ENCODE measurements at regions not wholly inside any gene's neighbourhood (a gene's known extent, or its start where the extent isn't known, plus 50 kb on each side); places are given as distances from the start of the nearest gene placed in this dataset.

GRCh38 chr12:90399357-90399756, 555.6 kb downstream of the CCER1 start:
- no peaks in the 10 kb centered on the region for H3K4me1 ChIP-seq (ENCODE audit: control insufficient read depth in 1 of 2, insufficient read depth in 2 of 2, low read length in 2 of 2)
- no peak for ATAC-seq (ENCODE audit: low FRiP score)
- H3K27me3 ChIP-seq (ENCODE audit: control insufficient read depth in 1 of 2, insufficient read depth in 2 of 2, low read length in 1 of 2), result no peaks in the 10 kb centered on the region
- no peak overlapping the region for H3K27ac ChIP-seq (ENCODE audit: low read depth in 1 of 2, low read length in 2 of 2)
- intact Hi-C loops (cut with DNase I), result no loop called here
- no peak for DNase-seq
- peaks cover 5% of the 10 kb centered on the region for H3K9me3 ChIP-seq (ENCODE audit: control insufficient read depth, low read length)
- H3K4me3 ChIP-seq (ENCODE audit: low read length in 2 of 2), result no peak overlapping the region
- H3K36me3 ChIP-seq (ENCODE audit: control insufficient read depth in 1 of 2, insufficient read depth in 2 of 2, low read length in 1 of 2), result no peaks in the 10 kb centered on the region

- DNase-seq (no peak), ATAC-seq (ENCODE audit: low FRiP score) (no peak)
- H3K4me3 ChIP-seq (ENCODE audit: low read length in 2 of 2), result no peak overlapping the region
- H3K27ac ChIP-seq (ENCODE audit: low read depth in 1 of 2, low read length in 2 of 2), result no peak overlapping the region
- intact Hi-C loops (cut with DNase I), result no loop called here
- no peaks in the 10 kb centered on the region for H3K4me1 ChIP-seq (ENCODE audit: control insufficient read depth in 1 of 2, insufficient read depth in 2 of 2, low read length in 2 of 2)
- no peaks in the 10 kb centered on the region for H3K36me3 ChIP-seq (ENCODE audit: control insufficient read depth in 1 of 2, insufficient read depth in 2 of 2, low read length in 1 of 2)
- H3K9me3 ChIP-seq (ENCODE audit: control insufficient read depth, low read length), result peaks cover 5% of the 10 kb centered on the region
- no peaks in the 10 kb centered on the region for H3K27me3 ChIP-seq (ENCODE audit: control insufficient read depth in 1 of 2, insufficient read depth in 2 of 2, low read length in 1 of 2)
Measured at GRCh38 chr12:90398285-90398836, 556.6 kb downstream of the CCER1 start.

- DNase-seq, result no peak
- intact Hi-C loops (cut with DNase I), result no loop called here
- no peaks in the 10 kb centered on the region for H3K4me1 ChIP-seq (ENCODE audit: control insufficient read depth in 1 of 2, insufficient read depth in 2 of 2, low read length in 2 of 2)
- no peaks in the 10 kb centered on the region for H3K27me3 ChIP-seq (ENCODE audit: control insufficient read depth in 1 of 2, insufficient read depth in 2 of 2, low read length in 1 of 2)
- peaks cover 5% of the 10 kb centered on the region for H3K9me3 ChIP-seq (ENCODE audit: control insufficient read depth, low read length)
- 95 to 98% methylated on average over 1 of the region's 1 CpG for WGBS, 2 donors
- H3K27ac ChIP-seq (ENCODE audit: low read depth in 1 of 2, low read length in 2 of 2), result no peak overlapping the region
- H3K36me3 ChIP-seq (ENCODE audit: control insufficient read depth in 1 of 2, insufficient read depth in 2 of 2, low read length in 1 of 2), result no peaks in the 10 kb centered on the region
- no peak for ATAC-seq (ENCODE audit: low FRiP score)
- no peak overlapping the region for H3K4me3 ChIP-seq (ENCODE audit: low read length in 2 of 2)
Measured at GRCh38 chr12:90396556-90396955, 558.4 kb downstream of the CCER1 start.

GRCh38 chr12:90393652-90394051, 561.3 kb downstream of the CCER1 start:
- ATAC-seq (ENCODE audit: low FRiP score) (no peak), DNase-seq (no peak)
- WGBS, 2 donors, result 95 to 97% methylated on average over 5 of the region's 5 CpGs
- intact Hi-C loops (cut with DNase I), result no loop called here
- Histone ChIP-seq H3K4me3 (ENCODE audit: low read length in 2 of 2) (no peak overlapping the region), H3K4me1 (ENCODE audit: control insufficient read depth in 1 of 2, insufficient read depth in 2 of 2, low read length in 2 of 2) (no peaks in the 10 kb centered on the region), H3K36me3 (ENCODE audit: control insufficient read depth in 1 of 2, insufficient read depth in 2 of 2, low read length in 1 of 2) (no peaks in the 10 kb centered on the region), H3K27ac (ENCODE audit: low read depth in 1 of 2, low read length in 2 of 2) (no peak overlapping the region), H3K9me3 (ENCODE audit: control insufficient read depth, low read length) (peaks cover 5% of the 10 kb centered on the region), H3K27me3 (ENCODE audit: control insufficient read depth in 1 of 2, insufficient read depth in 2 of 2, low read length in 1 of 2) (no peaks in the 10 kb centered on the region)

- Histone ChIP-seq H3K27ac (ENCODE audit: low read depth in 1 of 2, low read length in 2 of 2) (no peak overlapping the region), H3K4me3 (ENCODE audit: low read length in 2 of 2) (no peak overlapping the region), H3K9me3 (ENCODE audit: control insufficient read depth, low read length) (peaks cover 2% of the 10 kb centered on the region), H3K36me3 (ENCODE audit: control insufficient read depth in 1 of 2, insufficient read depth in 2 of 2, low read length in 1 of 2) (no peaks in the 10 kb centered on the region), H3K4me1 (ENCODE audit: control insufficient read depth in 1 of 2, insufficient read depth in 2 of 2, low read length in 2 of 2) (no peaks in the 10 kb centered on the region), H3K27me3 (ENCODE audit: control insufficient read depth in 1 of 2, insufficient read depth in 2 of 2, low read length in 1 of 2) (no peaks in the 10 kb centered on the region)
- intact Hi-C loops (cut with DNase I), result no loop called here
- ATAC-seq (ENCODE audit: low FRiP score) (no peak), DNase-seq (no peak)
- 60 to 97% methylated on average over 3 of the region's 3 CpGs for WGBS, 2 donors
Measured at GRCh38 chr12:90393089-90393488, 561.9 kb downstream of the CCER1 start.

GRCh38 chr12:90390947-90391346, 564.0 kb downstream of the CCER1 start:
- intact Hi-C loops (cut with DNase I), result no loop called here
- 61 to 70% methylated on average over 2 of the region's 2 CpGs for WGBS, 2 donors

GRCh38 chr12:90368081-90368480, 586.9 kb downstream of the CCER1 start:
- Histone ChIP-seq H3K4me1 (ENCODE audit: control insufficient read depth in 1 of 2, insufficient read depth in 2 of 2, low read length in 2 of 2) (no peaks in the 10 kb centered on the region), H3K4me3 (ENCODE audit: low read length in 2 of 2) (no peak overlapping the region), H3K9me3 (ENCODE audit: control insufficient read depth, low read length) (no peaks in the 10 kb centered on the region), H3K27ac (ENCODE audit: low read depth in 1 of 2, low read length in 2 of 2) (no peak overlapping the region), H3K36me3 (ENCODE audit: control insufficient read depth in 1 of 2, insufficient read depth in 2 of 2, low read length in 1 of 2) (no peaks in the 10 kb centered on the region), H3K27me3 (ENCODE audit: control insufficient read depth in 1 of 2, insufficient read depth in 2 of 2, low read length in 1 of 2) (no peaks in the 10 kb centered on the region)
- no peak for DNase-seq
- intact Hi-C loops (cut with DNase I), result no loop called here
- no peak for ATAC-seq (ENCODE audit: low FRiP score)
- 87 to 100% methylated on average over 1 of the region's 1 CpG for WGBS, 2 donors

More at GRCh38 chr12:90390947-90391346, 564.0 kb downstream of the CCER1 start:
- no peaks in the 10 kb centered on the region for H3K4me1 ChIP-seq (ENCODE audit: control insufficient read depth in 1 of 2, insufficient read depth in 2 of 2, low read length in 2 of 2)
- H3K9me3 ChIP-seq (ENCODE audit: control insufficient read depth, low read length), result no peaks in the 10 kb centered on the region
- DNase-seq (no peak), ATAC-seq (ENCODE audit: low FRiP score) (no peak)
- H3K27ac ChIP-seq (ENCODE audit: low read depth in 1 of 2, low read length in 2 of 2), result no peak overlapping the region
- H3K4me3 ChIP-seq (ENCODE audit: low read length in 2 of 2), result no peak overlapping the region
- H3K36me3 ChIP-seq (ENCODE audit: control insufficient read depth in 1 of 2, insufficient read depth in 2 of 2, low read length in 1 of 2), result no peaks in the 10 kb centered on the region
- H3K27me3 ChIP-seq (ENCODE audit: control insufficient read depth in 1 of 2, insufficient read depth in 2 of 2, low read length in 1 of 2), result no peaks in the 10 kb centered on the region

- 24 to 29% methylated on average over 2 of the region's 2 CpGs for WGBS, 2 donors
Measured at GRCh38 chr12:90366286-90366685, 588.7 kb downstream of the CCER1 start.

GRCh38 chr12:90360300-90360699, 594.7 kb downstream of the CCER1 start:
- DNase-seq (no peak), ATAC-seq (ENCODE audit: low FRiP score) (no peak)
- Histone ChIP-seq H3K27me3 (ENCODE audit: control insufficient read depth in 1 of 2, insufficient read depth in 2 of 2, low read length in 1 of 2) (no peaks in the 10 kb centered on the region), H3K4me3 (ENCODE audit: low read length in 2 of 2) (no peak overlapping the region), H3K4me1 (ENCODE audit: control insufficient read depth in 1 of 2, insufficient read depth in 2 of 2, low read length in 2 of 2) (no peaks in the 10 kb centered on the region), H3K27ac (ENCODE audit: low read depth in 1 of 2, low read length in 2 of 2) (no peak overlapping the region), H3K36me3 (ENCODE audit: control insufficient read depth in 1 of 2, insufficient read depth in 2 of 2, low read length in 1 of 2) (no peaks in the 10 kb centered on the region), H3K9me3 (ENCODE audit: control insufficient read depth, low read length) (peaks cover 2% of the 10 kb centered on the region)
- intact Hi-C loops (cut with DNase I), result no loop called here

More at GRCh38 chr12:90366286-90366685, 588.7 kb downstream of the CCER1 start:
- Histone ChIP-seq H3K27me3 (ENCODE audit: control insufficient read depth in 1 of 2, insufficient read depth in 2 of 2, low read length in 1 of 2) (no peaks in the 10 kb centered on the region), H3K36me3 (ENCODE audit: control insufficient read depth in 1 of 2, insufficient read depth in 2 of 2, low read length in 1 of 2) (no peaks in the 10 kb centered on the region), H3K4me1 (ENCODE audit: control insufficient read depth in 1 of 2, insufficient read depth in 2 of 2, low read length in 2 of 2) (no peaks in the 10 kb centered on the region), H3K9me3 (ENCODE audit: control insufficient read depth, low read length) (no peaks in the 10 kb centered on the region), H3K4me3 (ENCODE audit: low read length in 2 of 2) (no peak overlapping the region), H3K27ac (ENCODE audit: low read depth in 1 of 2, low read length in 2 of 2) (no peak overlapping the region)
- intact Hi-C loops (cut with DNase I), result no loop called here
- ATAC-seq (ENCODE audit: low FRiP score) (no peak), DNase-seq (no peak)
